GM18861 (cell line): ENCODE measurements at regions not wholly inside any gene's neighbourhood (a gene's known extent, or its start where the extent isn't known, plus 50 kb on each side); places are given as distances from the start of the nearest gene placed in this dataset.
"Not testable (repeated sequence)": the region's sequence is repeated elsewhere in the genome, so short reads cannot be mapped to it uniquely, and the experiment has no call there.

Experiments used
- ATAC-seq: cut with Tn5 transposase; IDR thresholded peaks from one replicate; pipeline ENCODE4 v1.9.1; 2021; ENCODE audit not compliant: unreplicated experiment

DNA sequence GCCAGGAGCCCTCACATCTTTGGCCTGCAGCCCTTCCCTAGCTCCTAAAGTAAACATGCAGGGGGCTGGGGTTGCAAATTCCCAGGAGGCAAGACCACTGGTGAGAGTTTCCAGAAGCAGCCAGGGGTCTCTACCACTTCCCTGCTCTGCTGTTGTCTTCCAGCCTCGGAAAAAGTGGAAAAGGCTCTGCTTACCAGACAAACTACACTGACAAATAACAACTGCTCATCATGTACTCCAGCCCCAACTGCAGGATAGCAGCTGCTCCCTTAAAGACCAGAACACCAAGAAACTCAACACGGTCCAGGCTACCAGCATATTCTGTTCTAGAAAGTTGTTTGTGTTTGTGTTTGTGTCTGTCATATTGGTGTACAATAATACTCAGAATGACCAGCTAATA, 187.5 kb upstream of the MARCKS start:
- ATAC-seq: no peak

DNA sequence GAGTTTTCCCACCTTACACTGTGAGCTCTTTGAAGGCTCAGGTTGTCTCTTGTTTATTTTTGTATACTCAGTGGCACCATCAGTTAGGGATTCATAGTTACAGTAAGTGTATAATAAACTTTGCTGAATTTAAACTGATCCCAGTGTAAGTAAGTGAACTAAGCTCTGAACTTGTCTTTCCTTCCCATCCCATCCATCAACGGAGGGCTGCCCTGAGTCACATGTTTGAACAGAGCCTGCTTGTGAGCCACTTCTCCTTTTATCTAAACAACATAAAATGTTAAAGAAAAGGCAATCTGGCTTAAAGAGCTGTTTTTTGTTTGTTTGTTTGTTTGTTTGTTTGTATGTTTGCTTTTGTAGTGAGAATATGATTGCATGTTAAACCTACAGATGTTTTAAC, 185.7 kb upstream of the MARCKS start:
- ATAC-seq: no peak

DNA sequence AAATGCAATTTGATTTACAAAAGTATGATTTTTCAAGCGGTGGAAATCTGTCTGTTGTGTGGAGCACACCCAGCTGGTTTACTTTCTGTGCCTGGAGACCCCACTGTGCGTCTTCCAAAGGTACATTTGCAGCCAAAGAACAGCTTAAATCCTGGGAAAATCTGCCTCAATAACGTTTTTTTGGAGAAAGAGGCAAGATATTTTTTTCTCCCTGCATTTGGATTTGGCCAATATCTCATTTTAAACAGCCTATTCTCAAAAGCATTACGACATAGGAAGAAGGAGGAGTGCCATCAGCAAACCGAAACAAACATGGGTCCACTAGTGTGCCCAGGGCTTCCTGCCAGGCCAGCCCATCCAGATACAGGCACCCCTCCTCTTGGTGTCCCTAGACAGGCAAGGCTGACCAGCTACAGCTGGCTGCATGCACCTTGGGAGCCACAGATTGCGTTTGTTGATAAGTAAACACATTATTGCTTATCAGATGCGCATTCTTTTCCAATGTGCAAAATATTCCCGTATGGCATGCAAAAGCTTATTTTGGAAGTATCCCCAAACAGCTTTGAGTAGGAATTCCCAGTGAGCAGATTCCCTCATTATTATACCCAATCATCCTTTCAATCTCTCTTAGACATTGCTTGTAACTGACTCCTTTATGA, 184.5 kb upstream of the MARCKS start:
- ATAC-seq: no peak

DNA sequence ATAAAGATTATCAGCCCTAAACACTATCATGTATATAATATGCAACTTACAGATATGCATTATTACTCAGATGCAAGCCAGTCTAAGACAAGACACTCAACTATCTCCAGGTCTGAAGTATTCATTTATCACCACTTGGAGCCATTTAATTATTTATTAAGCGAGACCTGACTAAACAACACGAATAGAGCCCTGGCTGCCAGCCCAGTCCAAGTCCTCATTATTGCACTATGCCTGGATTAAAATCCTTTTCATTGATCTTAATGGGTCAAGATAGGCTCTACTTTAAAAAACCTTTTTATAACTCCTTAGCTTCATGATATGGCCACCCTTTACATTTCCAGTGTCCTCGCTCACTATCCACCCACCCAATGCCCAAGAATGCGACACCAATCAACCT, 183.1 kb upstream of the MARCKS start:
- ATAC-seq: no peak

DNA sequence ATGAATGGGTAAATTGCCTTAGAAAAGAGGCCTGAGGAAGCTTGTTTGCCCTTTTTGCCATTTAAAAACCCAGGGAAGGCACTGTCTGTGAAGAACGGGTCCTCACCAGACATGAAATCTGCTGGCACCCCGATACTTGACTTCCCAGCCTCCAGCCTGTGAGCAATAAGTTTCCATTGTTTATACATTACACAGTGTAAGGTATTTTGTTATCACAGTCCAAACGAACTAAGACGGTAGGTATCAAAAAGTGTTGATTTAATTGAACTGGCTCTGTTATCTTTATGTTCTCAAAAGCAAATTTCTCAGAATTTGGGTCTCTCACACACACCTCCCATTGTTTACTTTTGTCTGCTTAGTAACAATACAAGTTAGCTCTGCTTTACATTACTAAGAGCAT, 181.1 kb upstream of the MARCKS start:
- no peak for ATAC-seq

DNA sequence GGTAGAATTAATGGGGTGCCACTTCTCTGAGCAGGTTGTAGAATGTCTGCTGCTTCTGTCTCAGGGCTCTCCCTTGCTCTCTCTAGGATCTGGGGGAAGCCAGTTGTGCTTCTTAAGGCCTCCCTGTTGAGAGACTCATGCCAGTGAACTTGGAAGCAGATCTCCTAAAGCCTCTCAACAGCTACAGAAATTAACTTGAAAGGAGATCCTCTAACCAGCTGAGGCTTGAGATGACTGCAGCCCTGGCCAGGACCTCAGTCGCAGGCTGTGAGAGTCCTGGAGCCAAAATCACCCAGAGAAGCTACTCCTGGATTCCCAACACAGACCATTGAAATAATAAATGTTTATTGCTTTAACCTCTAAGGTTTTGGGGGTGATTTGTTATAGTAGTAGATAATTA, 180.2 kb upstream of the MARCKS start:
- no peak for ATAC-seq

DNA sequence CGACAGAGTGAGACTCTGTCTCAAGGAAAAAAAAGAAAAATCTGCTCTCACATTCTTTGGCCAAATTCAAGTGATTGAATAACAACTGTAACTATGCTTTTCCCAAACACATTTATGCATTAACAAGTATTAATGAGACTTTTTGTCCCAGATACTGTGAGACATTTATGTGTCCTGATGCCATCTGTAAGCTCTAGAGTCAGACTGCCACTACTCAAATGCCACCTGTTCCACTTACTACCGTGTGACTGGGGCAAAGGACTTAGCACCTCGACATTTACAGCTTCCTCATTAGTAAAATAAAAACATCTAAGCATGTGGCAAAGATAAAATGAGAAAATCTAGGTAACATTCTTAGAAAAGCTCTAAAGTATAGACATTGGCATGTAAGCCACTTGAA, 178.1 kb upstream of the MARCKS start:
- no peak for ATAC-seq

DNA sequence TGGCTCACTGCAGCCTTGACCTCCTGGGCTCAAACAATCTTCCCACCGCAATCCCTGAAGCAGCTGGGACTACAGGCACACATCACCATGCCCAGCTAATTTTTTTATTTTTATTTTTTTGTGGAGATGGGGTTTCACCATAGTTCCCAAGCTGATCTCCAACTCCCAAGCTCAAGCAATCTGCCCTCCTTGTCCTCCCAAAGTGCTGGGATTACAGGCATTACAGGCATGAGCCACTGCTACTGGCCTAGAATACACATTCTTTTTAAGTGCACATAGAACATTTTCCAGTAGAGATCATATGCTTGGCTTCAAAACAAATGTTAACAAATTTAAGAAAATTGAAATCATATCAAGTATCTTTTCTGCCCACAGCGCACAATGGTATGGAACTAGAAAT, 176.8 kb upstream of the MARCKS start:
- no peak for ATAC-seq

DNA sequence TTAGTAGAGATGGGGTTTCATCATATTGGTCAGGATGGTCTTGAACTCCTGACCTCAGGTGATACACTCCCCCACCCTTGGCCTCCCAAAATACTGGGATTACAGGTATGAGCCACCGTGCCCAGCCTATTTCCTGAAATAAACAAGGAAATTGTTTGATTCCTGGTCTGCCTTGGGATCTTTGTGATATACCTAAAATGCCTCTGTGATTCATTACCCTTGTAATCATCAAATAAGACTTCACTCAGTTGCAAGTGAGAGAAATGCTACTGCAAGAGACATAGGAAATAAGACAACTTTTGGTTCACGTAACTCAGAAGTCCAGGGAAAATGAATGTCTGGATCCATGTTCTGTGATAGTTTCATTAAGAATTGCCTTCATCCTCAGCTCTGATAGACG, 173.2 kb upstream of the MARCKS start:
- no peak for ATAC-seq

DNA sequence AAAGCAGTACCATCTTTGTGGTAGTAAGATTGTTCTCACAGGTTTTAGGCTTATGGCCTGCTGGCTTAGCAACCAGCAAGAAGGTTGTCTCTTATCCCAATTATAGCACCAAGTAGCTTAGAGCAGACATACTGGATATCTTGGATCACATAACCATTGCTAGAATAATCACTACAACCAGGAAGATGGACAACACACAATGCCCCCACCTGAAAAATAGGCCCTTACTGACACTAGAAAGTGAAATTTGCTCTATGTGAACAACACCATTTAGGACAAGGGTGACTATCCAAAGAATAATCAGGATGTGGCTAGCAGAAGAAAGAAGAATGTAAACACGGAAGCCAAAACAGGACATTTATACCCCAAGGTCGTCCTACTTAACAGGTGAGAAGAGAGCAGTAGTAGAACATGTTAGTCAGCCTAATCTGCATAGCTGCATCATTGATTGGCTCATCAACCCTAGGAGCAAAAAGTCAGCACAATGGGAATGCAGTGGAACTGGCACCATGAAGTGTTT, 172.7 kb upstream of the MARCKS start:
- no peak for ATAC-seq

DNA sequence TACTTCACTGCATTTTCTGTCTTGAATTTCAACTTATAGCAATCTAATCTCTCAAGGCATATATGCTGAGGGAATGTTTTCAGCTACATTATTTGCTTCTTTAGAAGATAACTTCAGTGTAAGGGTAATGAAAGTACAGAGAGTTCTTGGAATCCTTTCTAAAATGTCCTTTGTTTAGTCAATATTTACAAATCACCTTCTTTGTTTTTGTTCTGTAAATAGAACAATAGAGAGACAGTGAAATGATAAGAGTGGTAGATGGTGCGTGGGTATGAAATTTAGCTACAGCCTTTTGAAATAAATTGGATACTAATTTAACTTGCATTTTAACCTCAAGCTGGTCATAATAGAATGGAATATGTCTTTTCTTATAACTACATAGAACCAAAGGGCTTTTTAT, 171.1 kb upstream of the MARCKS start:
- ATAC-seq: no peak

DNA sequence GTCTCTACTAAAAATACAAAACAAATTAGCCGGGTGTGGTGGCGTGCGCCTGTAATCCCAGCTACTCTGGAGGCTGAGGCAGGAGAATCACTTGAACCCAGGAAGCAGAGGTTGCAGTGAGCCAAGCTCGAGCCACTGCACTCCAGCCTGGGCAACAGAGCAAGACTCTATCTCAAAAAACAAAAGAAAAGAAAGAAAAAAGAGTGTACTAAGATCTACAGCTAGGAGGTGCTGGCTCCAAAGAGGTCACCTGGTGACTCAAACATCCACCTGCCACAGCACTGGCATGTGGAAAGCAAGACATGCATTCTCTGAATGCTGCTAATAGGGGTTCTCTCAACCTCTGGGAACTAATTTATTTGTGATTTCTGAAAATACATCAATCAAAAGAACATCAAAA, 167.5 kb upstream of the MARCKS start:
- not testable (repeated sequence) for ATAC-seq

DNA sequence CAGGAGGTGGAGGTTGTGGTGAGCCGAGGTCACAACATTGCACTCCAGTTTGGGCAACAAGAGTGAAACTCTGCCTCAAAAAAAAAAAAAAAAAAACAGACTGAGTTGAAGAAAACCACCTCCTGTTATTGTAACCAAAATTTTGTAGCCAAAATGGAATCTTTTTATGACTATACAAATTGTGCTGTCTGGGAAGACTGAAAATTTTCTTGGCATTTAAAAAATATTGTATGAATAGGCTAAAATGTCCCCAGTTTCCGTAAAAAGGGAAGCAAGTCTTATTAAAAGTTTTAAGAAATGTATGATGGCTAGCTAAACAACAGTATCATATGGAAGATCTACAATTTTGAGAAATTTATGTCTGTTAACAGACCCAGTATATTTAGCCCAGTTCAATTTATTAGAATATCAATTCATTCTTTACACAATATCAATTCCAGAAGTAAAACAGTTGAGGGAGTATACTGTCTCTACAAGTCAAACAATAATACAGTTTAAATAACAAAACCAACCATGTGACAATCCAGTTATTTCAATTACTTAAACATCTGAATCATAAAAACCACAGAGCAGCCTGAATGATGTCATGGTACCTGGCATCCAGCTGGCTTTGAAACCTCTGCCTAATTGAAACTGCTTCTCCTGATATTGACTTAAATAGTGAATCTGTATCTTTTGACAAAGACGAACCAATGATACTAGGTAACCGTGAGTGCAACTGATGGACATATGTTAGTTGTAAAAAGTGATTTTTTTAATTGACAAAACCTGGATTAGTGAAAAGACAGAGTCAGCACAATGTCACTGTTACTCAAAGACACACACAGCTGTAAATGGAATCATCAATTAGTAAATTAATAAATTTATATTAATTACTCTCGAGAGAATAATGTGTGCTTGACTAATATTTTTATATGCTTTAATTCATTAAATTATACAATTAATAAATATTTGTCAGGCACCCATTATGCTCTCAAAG, 166.6 kb upstream of the MARCKS start:
- ATAC-seq: peak; percentile 89

DNA sequence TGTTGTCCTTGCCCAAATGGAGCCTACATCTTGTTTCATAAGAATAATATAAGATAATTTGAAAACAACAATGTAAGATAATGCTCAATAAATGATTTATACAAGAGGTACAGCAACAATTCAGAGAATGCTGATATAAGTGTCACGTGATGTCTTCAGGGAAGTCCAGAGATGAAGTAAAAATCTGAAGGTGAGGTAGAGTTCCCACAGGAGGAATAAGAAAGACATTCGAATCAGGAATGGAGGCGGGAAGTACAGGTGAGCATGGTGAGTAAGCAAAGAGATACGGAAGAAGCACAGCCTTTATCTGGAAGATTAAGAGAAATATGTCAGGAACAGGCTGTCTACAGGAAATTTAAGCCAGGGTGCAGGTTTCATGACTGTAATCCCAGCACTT, 165.9 kb upstream of the MARCKS start:
- ATAC-seq: no peak

DNA sequence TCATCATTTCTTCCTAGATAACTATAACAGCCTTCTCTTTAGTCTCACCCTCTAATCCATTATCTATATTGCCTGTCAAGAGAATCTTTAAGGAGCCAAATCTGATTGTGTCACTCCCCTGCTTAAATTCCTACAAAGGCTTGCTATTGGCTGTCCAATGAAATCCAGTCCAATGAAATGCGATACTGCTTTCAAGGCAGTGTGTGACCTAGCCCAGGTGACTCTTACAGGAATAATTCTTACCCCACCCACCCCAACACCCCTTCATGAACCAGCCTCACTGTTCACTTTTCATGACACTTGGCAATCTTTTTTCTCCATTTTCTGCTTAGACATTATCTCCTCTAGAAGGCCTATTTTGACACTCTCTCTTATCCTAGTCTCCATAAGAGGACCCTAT, 163.3 kb upstream of the MARCKS start:
- ATAC-seq: no peak

DNA sequence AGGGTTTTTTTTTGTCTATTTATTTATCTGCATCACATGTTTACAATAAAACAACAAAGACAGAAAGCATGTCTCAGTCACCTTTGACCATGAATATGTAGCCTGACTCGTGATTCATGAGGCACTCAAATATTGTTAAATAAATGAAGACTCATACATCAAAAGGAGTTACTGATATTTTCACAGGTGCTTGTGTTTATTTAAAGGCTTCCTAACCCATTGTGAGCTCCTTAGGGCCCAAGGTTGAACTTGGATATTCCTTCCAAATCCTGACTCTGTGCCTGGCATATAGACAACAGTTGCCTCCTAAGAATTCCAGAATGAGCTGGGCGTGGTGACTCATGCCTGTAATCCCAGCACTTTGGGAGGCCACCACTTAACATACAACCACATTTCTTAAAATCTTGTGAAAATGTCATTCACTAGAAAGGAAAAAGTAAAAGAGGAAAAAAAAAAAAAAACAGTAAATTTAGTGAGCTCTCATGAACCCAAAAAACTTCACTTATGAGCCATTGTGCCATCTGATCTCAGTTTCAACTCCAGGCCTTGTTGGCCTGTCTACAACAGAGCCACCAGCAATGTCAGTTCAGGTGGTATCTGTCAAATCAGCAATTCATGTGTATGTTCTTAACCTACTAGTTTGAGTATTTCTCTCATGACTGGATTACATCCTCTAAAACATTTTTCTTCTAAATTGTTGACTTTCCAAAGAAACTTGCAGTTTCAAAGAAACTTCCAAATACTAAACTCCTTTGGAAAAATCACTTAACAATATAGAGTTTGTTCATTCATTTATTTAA, 162.7 kb upstream of the MARCKS start:
- ATAC-seq: no peak

DNA sequence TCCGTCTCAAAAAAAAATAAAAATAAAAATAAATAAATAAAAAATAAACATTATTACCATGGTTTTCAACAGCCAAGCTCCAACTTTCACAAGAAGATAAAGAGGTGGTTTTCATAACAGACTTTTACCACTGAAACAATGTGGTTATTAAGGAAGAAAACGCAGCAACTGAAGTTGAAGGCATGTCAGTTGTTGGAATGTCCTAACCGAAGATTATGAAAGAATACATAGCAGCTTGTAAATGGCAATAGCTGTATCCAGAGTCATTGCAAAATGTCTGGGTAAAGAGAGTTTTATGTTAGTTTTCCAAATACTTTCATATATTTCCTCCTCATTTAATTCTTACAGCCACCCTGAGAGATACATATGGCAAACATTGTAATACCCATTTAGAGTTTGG, 161.6 kb upstream of the MARCKS start:
- ATAC-seq: no peak

DNA sequence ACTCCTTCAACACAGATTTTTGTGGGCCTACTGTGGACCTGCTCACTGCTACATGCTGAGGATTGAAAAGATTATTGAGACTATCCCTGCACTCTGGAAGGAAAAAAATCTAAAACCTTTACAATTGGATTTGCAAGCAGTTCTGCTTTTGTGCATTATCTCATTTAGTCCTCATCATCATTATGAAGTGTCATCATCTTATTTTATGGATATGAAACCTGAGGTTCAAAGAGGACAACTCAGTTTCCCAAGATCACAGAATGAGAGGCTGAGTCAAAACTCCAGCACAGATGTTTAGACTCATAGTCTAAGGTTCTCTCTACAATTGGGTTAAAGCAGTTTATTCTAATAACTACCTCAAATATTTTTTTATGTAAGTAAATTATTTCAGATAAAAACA, 160.2 kb upstream of the MARCKS start:
- ATAC-seq: no peak

DNA sequence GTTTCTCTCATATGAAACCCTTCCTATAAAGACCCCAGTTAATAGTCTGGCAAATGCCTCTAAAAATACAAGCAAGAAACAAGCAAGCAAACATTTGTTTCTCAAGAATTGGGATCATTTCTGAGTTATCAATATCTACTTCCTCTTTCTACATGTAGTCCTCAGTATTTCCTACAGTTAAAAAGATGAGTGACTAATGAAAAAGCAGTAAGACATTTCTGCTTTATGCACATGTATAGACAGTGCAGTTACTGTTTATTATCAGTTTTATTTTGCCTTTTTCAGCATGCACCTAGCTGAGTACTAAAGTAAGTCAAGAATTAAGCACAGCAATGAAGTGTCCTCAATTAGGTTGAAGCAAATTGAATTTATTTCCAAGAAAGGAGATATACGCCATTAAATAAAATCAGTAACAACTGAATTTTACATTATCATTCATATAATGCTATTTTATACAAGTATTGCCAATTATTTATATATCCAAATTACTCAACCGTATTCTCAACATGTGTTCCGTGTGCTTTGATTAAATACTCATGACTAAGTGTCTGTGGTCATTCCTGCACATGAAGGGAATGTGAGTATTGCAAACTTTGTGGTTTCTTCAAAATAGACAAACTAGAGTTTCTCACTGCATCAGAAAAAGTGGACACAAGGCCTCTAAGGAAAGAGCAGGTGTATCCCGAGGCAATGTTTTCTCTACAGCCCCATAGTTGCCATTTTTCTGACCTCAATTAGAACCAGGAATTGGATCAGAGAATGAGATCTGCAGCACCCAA, 159.3 kb upstream of the MARCKS start:
- peak; percentile 89 for ATAC-seq

DNA sequence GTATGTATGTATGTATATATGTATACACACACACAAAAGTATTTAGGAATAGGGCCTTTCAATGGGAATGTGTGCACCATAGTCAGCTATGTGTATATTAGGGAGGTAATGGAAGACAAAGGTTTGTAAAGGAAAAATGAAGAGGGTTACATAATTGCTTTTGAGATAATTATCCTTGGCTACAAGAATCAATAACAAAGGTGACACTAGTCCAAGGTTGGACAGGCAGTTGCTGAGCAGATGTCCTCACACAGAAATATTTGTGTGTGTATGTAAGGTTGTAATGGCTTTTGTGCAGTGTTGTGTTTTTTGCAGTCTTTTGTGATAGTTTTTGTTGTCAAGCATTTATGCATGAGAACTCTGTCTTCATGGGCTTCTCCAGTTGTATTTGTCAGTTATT, 157.9 kb upstream of the MARCKS start:
- no peak for ATAC-seq
